HCT116 (cell line): ENCODE measurements at regions not wholly inside any gene's neighbourhood (a gene's known extent, or its start where the extent isn't known, plus 50 kb on each side); places are given as distances from the start of the nearest gene placed in this dataset.

ENCODE experiments used
- ATAC-seq: fragments of 200-7000 bp; cut with Tn5 transposase; 2 replicates; pipeline ENCODE4 v1.9.1; 2020; ENCODE audit warnings: mild to moderate bottlenecking, moderate library complexity
- BruUV-seq: library from RNA; stranded (reverse); fragments of 400-500 nt; replicated peaks from 2 replicates; lab custom pipeline; 2021; lab: Mats Ljungman, UMichigan
- CTCF ChIA-PET: fragments of 300-600 bp; sonication (Branson Sonifier 250); formaldehyde crosslinking; loops from one replicate; lab custom pipeline; 2021; ENCODE audit warnings: antibody characterized with exemption; lab: Charles Lee
- POLR2A ChIA-PET: fragments of 300-600, 350-600 bp; sonication (Branson Sonifier 250); formaldehyde crosslinking; loops from one replicate; lab custom pipeline; 2021; ENCODE audit warnings: antibody characterized with exemption; lab: Charles Lee
- RAD21 ChIA-PET, 2 experiments: fragments of 300-600 bp; sonication (Branson Sonifier 250); formaldehyde crosslinking; loops; one replicate each; lab custom pipeline; 2023; ENCODE audit warnings: low total read pairs in 2 of 2; ENCODE audit not compliant: uncharacterized antibody in 2 of 2, unreplicated experiment in 2 of 2, low non-redundant PET in 1 of 2; lab: Charles Lee
- DNase-seq: peaks from one replicate; pipeline ENCODE4 v3.0.0-alpha.2; 2010; ENCODE audit warnings: low read depth, low spot score
- H2AFZ ChIP-seq: fragments of 200-600 bp; shearing (Covaris generic), sonication (generic); 2 replicates; pipeline ENCODE4 v1.6.1; 2017; ENCODE audit warnings: low read depth, mixed run types, mixed read lengths, antibody characterized with exemption, low read length; ENCODE audit not compliant: poor library complexity, severe bottlenecking
- H3K27ac ChIP-seq: 2 replicates; pipeline ENCODE4 v1.5.1; 2012; ENCODE audit warnings: low read depth, low read length
- H3K27me3 ChIP-seq: fragments of 200-600 bp; sonication (generic); 2 replicates; pipeline ENCODE4 v1.6.1; 2016; ENCODE audit warnings: mixed run types, low read length, mixed read lengths; ENCODE audit not compliant: insufficient read depth
- H3K36me3 ChIP-seq, 2 experiments: fragments of 200-500 bp in 1 of 2; fragments of 200-600 bp in 1 of 2; sonication (Bioruptor generic) in 1 of 2; sonication (generic) in 1 of 2; 2 replicates each; pipeline versions ENCODE4 v1.5.1 to v1.6.1; 2014 to 2016; ENCODE audit warnings: low read length in 2 of 2, inconsistent platforms in 1 of 2, mixed read lengths in 1 of 2, mixed run types in 1 of 2; ENCODE audit not compliant: insufficient read depth in 2 of 2, control insufficient read depth in 1 of 2
- H3K4me1 ChIP-seq, 2 experiments: fragments of 200-600 bp in 1 of 2; sonication (generic) in 1 of 2; 2 replicates each; pipeline versions ENCODE4 v1.5.1 to v1.6.1; 2012 to 2017; ENCODE audit warnings: low read length in 2 of 2, inconsistent platforms in 1 of 2, mild to moderate bottlenecking in 1 of 2, mixed read lengths in 1 of 2, mixed run types in 1 of 2, moderate library complexity in 1 of 2; ENCODE audit not compliant: insufficient read depth in 2 of 2, control insufficient read depth in 1 of 2
- H3K4me2 ChIP-seq: fragments of 200-600 bp; sonication (generic); 2 replicates; pipeline ENCODE4 v1.6.1; 2017; ENCODE audit warnings: mixed run types, low read length, mixed read lengths
- H3K4me3 ChIP-seq, 2 experiments: fragments of 200-600 bp in 1 of 2; sonication (generic) in 1 of 2; replicated peaks in 1 of 2; 2 replicates each; pipeline ENCODE4 v1.5.1; 2011 to 2016; ENCODE audit warnings: low read length in 2 of 2, control low read depth in 1 of 2, low read depth in 1 of 2, mild to moderate bottlenecking in 1 of 2, mixed read lengths in 1 of 2, mixed run types in 1 of 2
- H3K79me2 ChIP-seq: fragments of 200-600 bp; sonication (generic); 2 replicates; pipeline ENCODE4 v1.6.1; 2017; ENCODE audit warnings: mild to moderate bottlenecking, mixed run types, low read length, moderate library complexity, mixed read lengths; ENCODE audit not compliant: insufficient read depth
- H3K9ac ChIP-seq: fragments of 200-600 bp; sonication (generic); 2 replicates; pipeline ENCODE4 v1.6.1; 2016; ENCODE audit warnings: low read length, mixed read lengths
- H3K9me2 ChIP-seq: fragments of 200-600 bp; sonication (generic), shearing (Covaris generic); 2 replicates; pipeline ENCODE4 v1.6.1; 2017; ENCODE audit warnings: mixed run types, mild to moderate bottlenecking, moderate library complexity; ENCODE audit not compliant: insufficient read depth
- H3K9me3 ChIP-seq, 2 experiments: fragments of 200-500 bp in 1 of 2; fragments of 200-600 bp in 1 of 2; sonication (Bioruptor generic) in 1 of 2; sonication (generic) in 1 of 2; 2 replicates each; pipeline ENCODE4 v1.6.1; 2014 to 2017; ENCODE audit warnings: low read length in 2 of 2, mixed read lengths in 2 of 2, inconsistent platforms in 1 of 2, low read depth in 1 of 2, mild to moderate bottlenecking in 1 of 2, mixed run types in 1 of 2, moderate library complexity in 1 of 2; ENCODE audit not compliant: control insufficient read depth in 1 of 2, insufficient read depth in 1 of 2
- H4K20me1 ChIP-seq: fragments of 200-600 bp; sonication (generic), shearing (Covaris generic); 2 replicates; pipeline ENCODE4 v1.6.1; 2017; ENCODE audit warnings: mixed run types, mild to moderate bottlenecking, moderate library complexity; ENCODE audit not compliant: insufficient read depth
- EGR1 ChIP-seq: IDR thresholded peaks from 2 replicates; pipeline ENCODE4 v1.6.1; 2012; ENCODE audit warnings: low read depth
- EZH2phosphoT487 ChIP-seq: fragments of 200-600 bp; IDR thresholded peaks from 2 replicates; pipeline ENCODE4 v1.6.1; 2018; ENCODE audit warnings: antibody characterized with exemption, borderline replicate concordance
- JUND ChIP-seq: IDR thresholded peaks from 2 replicates; pipeline ENCODE4 v1.6.1; 2012
- POLR2AphosphoS5 ChIP-seq: IDR thresholded peaks from 2 replicates; pipeline ENCODE4 v1.6.1; 2011; ENCODE audit warnings: mild to moderate bottlenecking, low read depth, low read length, moderate library complexity
- RAD21 ChIP-seq: IDR thresholded peaks from 2 replicates; pipeline ENCODE4 v1.6.1; 2012; ENCODE audit warnings: low read depth, mild to moderate bottlenecking
- SIN3A ChIP-seq: IDR thresholded peaks from 2 replicates; pipeline ENCODE4 v1.6.1; 2012; ENCODE audit warnings: low read depth
- ZNF274 ChIP-seq: fragments of 200-500 bp; sonication (Bioruptor generic); IDR thresholded peaks from 2 replicates; pipeline ENCODE4 v1.6.1; 2014; ENCODE audit warnings: mild to moderate bottlenecking, low read depth, low read length, inconsistent platforms
- intact Hi-C: fragments of 100-400 bp; cut with micrococcal nuclease; formaldehyde crosslinking; loops from 2 replicates; pipeline ENCODE4 v1.10.0; 2022
- TF ChIP-seq, protein P1 (sequence below): IDR thresholded peaks from 2 replicates; pipeline ENCODE4 v1.6.1; 2012; ENCODE audit warnings: low read depth

DNA sequence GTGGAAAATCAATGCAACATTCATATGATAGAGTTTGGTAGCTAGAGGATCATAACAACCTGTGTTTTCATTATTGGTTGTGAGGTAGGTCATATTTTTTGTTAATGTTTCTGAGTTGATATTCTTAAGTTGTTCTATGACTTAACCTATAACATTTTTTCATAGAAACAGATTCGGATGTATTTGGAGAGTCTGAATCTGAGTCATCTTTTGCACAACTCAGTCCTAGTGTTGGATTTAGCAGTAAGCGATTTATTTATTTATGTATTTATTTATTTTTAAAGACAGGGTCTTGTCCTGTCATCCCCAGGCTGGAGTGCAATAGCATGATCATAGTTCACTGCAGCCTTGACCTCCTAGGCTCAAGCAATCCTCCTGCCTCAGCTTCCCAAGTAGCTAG is 292.8 kb upstream of the ZNF717 start (continued):
- TF ChIP-seq, protein P1, sequence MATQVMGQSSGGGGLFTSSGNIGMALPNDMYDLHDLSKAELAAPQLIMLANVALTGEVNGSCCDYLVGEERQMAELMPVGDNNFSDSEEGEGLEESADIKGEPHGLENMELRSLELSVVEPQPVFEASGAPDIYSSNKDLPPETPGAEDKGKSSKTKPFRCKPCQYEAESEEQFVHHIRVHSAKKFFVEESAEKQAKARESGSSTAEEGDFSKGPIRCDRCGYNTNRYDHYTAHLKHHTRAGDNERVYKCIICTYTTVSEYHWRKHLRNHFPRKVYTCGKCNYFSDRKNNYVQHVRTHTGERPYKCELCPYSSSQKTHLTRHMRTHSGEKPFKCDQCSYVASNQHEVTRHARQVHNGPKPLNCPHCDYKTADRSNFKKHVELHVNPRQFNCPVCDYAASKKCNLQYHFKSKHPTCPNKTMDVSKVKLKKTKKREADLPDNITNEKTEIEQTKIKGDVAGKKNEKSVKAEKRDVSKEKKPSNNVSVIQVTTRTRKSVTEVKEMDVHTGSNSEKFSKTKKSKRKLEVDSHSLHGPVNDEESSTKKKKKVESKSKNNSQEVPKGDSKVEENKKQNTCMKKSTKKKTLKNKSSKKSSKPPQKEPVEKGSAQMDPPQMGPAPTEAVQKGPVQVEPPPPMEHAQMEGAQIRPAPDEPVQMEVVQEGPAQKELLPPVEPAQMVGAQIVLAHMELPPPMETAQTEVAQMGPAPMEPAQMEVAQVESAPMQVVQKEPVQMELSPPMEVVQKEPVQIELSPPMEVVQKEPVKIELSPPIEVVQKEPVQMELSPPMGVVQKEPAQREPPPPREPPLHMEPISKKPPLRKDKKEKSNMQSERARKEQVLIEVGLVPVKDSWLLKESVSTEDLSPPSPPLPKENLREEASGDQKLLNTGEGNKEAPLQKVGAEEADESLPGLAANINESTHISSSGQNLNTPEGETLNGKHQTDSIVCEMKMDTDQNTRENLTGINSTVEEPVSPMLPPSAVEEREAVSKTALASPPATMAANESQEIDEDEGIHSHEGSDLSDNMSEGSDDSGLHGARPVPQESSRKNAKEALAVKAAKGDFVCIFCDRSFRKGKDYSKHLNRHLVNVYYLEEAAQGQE: no peak
- TF ChIP-seq ZNF274 (no peak), JUND (no peak), SIN3A (no peak), POLR2AphosphoS5 (no peak), EGR1 (no peak), EZH2phosphoT487 (no peak)

DNA sequence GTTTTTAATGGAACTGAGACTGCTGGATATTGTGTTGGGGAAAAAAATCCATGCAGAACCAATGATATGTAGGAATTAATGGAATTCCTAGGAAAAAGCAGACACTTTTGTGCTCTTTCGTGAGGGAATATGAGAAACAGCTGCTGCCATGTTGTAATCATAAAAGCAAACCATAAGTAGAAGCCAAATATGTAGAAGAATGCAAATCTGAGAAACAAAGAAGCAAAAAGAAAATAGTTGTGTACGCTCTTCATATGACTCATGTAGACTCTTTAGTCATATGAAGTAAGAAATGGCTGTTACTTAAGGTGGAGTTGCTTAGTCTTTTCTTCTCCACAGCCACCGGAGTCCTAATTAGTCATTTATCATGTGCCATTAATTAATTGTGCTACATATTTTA is 298.6 kb upstream of the ZNF717 start:
- intact Hi-C loops: no loop called here
- ATAC-seq: no peak

More for the DNA sequence above, 298.6 kb upstream of the ZNF717 start:
- no peak for TF ChIP-seq RAD21
- BruUV-seq: no TSS peak
- no peaks in the 10 kb centered on the region for H3K36me3 ChIP-seq
- DNase-seq: no peak
- no peaks in the 10 kb centered on the region for H3K4me1 ChIP-seq
- CTCF ChIA-PET: no interaction called here
- H3K9me2 ChIP-seq: no peaks in the 10 kb centered on the region
- H3K9ac ChIP-seq: no peak overlapping the region
- no peaks in the 10 kb centered on the region for H3K27me3 ChIP-seq
- no peak overlapping the region for H2AFZ ChIP-seq
- H3K79me2 ChIP-seq: no peaks in the 10 kb centered on the region
- RAD21 ChIA-PET: no interaction called here
- no peak overlapping the region for H3K4me3 ChIP-seq
- no peak overlapping the region for H3K27ac ChIP-seq
- no peak overlapping the region for H3K4me2 ChIP-seq
- H4K20me1 ChIP-seq: no peaks in the 10 kb centered on the region
- H3K9me3 ChIP-seq: peaks cover 6 to 11% of the 10 kb centered on the region in 2 experiments; a peak in 2 of 4 replicates
- POLR2A ChIA-PET: no interaction called here
